Testis (tissue), 2 donors: ENCODE measurements at regions not wholly inside any gene's neighbourhood (a gene's known extent, or its start where the extent isn't known, plus 50 kb on each side); places are given as distances from the start of the nearest gene placed in this dataset.

Experiments used
- CTCF ChIP-seq, 3 experiments: fragments of 450-650 bp in 2 of 3; fragments of 200-600 bp in 1 of 3; sonication (generic) in 1 of 3; IDR thresholded peaks; one replicate each; pipeline ENCODE4 v1.5.1; 2016 to 2019; ENCODE audit warnings: antibody characterized with exemption in 3 of 3, mild to moderate bottlenecking in 2 of 3, moderate library complexity in 1 of 3
- POLR2A ChIP-seq: fragments of 450-650 bp; IDR thresholded peaks from one replicate; pipeline ENCODE4 v1.6.1; 2017; ENCODE audit warnings: antibody characterized with exemption, mild to moderate bottlenecking, moderate library complexity

- TF ChIP-seq CTCF (IDR thresholded peaks at IDR 0.05) (no peak), POLR2A (no peak)
Observed at GRCh38 chr1:212537610-212538009, 71.0 kb upstream of the ATF3 start.
